ENCODE measurements at regions not wholly inside any gene's neighbourhood (a gene's known extent, or its start where the extent isn't known, plus 50 kb on each side); places are given as distances from the start of the nearest gene placed in this dataset.
A peak's percentile ranks its signal among the peaks of the same experiment; 100 is the strongest.

- DNase-seq = no peak
- intact Hi-C loops (cut with DNase I) = loop anchor here (10.0 kb wide), 1 partner anchor 115 kb away; no protein-coding TSS in a partner anchor
Measured at GRCh38 chr13:40179445-40180281, 486.8 kb downstream of the FOXO1 start.

DNA sequence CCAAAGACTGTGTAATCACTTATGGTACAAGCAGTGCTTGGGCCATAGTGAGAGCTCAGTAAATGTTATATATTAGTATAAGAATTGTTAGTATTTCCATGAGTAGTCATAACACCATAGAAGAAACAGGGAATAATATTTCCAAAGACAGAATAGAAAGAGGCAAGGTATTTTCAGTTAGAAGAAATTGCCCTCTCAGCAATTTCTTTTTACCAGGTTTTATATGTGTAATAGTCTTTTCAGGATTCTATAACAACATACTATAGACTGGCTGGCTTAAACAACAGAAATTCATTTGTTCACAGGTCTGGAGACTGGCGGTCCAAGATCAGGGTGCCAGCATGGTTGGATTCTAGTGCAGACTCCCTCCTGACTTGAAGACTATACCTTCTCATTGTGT is 485.7 kb downstream of the FOXO1 start:
- intact Hi-C loops (cut with DNase I) = loop anchor here (10.0 kb wide), 1 partner anchor 116 kb away; no protein-coding TSS in a partner anchor

DNA sequence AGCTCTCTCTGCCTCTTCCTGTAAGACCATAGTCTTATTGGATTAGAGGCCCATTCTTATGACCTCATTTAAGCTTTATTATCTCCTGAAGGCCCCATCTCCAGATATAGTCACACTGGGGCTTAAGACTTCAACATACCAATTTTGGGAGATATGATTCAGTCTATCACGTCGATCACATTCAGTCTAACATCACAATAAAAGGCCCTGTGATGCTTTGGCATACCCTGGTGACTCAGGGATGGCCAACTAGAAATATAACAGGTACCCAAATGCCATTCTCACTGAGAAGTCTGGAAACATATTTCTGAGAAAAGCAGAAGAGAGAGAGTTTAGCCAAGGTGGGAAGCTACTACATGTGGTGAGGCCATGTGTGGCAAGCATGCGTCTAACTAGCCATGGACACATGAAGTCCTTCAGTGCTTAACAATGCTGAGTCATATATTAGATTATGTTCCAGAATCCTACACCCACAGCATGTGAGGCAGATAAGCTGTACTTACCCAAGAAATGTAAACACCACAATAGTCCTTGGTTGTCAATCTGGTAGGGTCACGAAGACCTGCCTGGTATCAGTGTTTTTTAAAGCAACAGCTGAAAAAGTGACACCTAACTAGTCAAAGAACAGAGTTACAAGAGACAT is 485.1 kb downstream of the FOXO1 start:
- DNase-seq = no peak
- intact Hi-C loops (cut with DNase I) = loop anchor here (10.0 kb wide), 1 partner anchor 117 kb away; no protein-coding TSS in a partner anchor

More for the DNA sequence above, 485.7 kb downstream of the FOXO1 start:
- no peak for DNase-seq

DNA sequence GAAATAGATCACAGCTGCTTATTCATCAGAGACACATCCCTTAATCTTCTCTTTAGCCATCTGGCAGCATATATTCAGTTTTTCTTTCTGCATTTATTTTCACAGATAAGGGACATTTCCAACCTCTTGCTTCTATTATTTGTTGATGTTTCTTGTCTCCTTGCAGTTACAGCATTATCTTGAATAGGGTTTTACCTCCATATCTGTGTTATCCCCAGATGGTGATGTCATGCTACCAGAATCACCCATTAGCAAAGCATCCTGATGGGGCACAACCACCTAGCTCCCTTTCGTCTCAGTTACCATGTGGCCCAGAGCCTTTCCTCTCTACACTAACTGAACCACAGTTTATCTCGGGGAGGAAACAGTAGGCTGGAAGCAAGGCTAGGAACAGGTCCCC is 483.9 kb downstream of the FOXO1 start:
- no peak for DNase-seq
- intact Hi-C loops (cut with DNase I) = loop anchor here (10.0 kb wide), 1 partner anchor 118 kb away; no protein-coding TSS in a partner anchor

DNA sequence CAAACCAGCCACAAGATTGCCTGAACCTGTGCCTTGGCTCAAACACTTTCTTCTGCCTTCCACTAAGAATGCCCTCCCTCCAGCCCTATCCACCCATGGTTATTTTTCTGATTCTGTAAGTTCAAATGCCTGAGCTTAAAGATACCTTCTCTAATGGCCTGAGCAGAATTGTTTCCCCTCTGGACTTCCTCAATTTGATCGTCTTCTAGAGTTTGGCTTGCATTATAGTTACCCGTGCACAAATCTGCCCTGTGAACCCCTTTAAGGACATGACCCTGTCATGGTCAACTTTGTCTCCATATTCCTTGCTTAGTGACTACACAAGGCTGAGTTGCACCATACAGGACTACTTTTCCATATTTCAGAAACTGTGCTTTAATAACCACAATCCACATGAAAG is 481.0 kb downstream of the FOXO1 start:
- no peak for DNase-seq
- intact Hi-C loops (cut with DNase I) = loop anchor here (10.0 kb wide), 1 partner anchor 121 kb away; no protein-coding TSS in a partner anchor

GRCh38 chr13:40186041-40186440 is 480.4 kb downstream of the FOXO1 start:
- DNase-seq = no peak
- intact Hi-C loops (cut with DNase I) = loop anchor here (10.0 kb wide), 1 partner anchor 121 kb away; no protein-coding TSS in a partner anchor

GRCh38 chr13:40186626-40187323 is 479.7 kb downstream of the FOXO1 start:
- no peak for DNase-seq
- intact Hi-C loops (cut with DNase I) = loop anchor here (10.0 kb wide), 1 partner anchor 122 kb away; no protein-coding TSS in a partner anchor

GRCh38 chr13:40187324-40187795 is 479.1 kb downstream of the FOXO1 start:
- DNase-seq = no peak
- intact Hi-C loops (cut with DNase I) = loop anchor here (10.0 kb wide), 1 partner anchor 123 kb away; no protein-coding TSS in a partner anchor

GRCh38 chr13:40187841-40188591 is 478.4 kb downstream of the FOXO1 start:
- intact Hi-C loops (cut with DNase I) = loop anchor here (10.0 kb wide), 1 partner anchor 123 kb away; no protein-coding TSS in a partner anchor
- DNase-seq = no peak

GRCh38 chr13:40189426-40189825 is 477.0 kb downstream of the FOXO1 start:
- no peak for DNase-seq
- intact Hi-C loops (cut with DNase I) = loop anchor here (10.0 kb wide), 1 partner anchor 125 kb away; no protein-coding TSS in a partner anchor

- DNase-seq = peak; percentile 61 to 97 (median 75)
- intact Hi-C loops (cut with DNase I) = loop anchor here (5.0 to 10.0 kb wide), 2 partner anchors 82 to 125 kb away; no protein-coding TSS in a partner anchor
Measured at GRCh38 chr13:40189898-40190630, 476.4 kb downstream of the FOXO1 start.

GRCh38 chr13:40190641-40191100 is 475.8 kb downstream of the FOXO1 start:
- peak; percentile 42 to 95 (median 68) for DNase-seq
- intact Hi-C loops (cut with DNase I) = loop anchor here (5.0 kb wide), 1 partner anchor 82 kb away; no protein-coding TSS in a partner anchor

DNA sequence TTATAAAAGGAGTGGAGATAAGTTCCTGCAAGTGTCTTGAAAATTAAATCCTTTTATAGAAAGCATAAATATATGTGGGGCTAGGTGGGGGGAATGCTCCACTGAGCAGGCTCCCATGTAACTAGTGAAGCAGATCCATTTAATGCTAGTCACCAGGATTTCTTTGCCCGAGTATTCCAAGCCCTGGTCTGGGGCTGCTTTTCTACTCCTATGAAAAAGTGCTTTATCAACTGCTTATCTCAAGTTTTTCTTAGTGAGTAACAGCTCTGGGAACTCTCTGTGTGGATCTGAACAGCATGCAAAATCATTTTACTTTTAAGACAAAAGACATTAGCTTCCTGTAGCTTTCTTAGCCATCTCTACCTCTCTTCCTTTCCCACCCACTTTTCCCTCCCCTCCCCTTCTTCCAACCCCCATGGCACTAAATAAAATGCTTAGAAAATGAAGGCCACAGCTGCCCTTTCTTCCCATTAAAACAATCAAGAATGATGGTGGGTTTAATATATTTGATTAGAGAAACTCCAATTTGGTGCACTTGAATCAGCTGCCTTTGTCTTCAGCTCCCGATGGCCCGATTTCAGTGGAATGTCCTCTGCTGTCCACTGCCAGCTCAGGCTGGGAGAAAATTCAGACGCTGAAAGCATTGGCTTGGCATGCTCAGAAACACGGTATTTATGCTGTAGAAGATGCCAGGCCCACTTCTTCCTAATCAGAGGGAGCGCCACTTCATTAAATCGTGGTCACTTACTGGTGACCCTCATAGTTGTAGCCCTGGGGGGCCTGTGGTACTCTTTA is 475.1 kb downstream of the FOXO1 start:
- intact Hi-C loops (cut with DNase I) = loop anchor here (5.0 kb wide), 1 partner anchor 81 kb away; no protein-coding TSS in a partner anchor
- DNase-seq = peak in 1 of 10 donors; percentile 44

GRCh38 chr13:40192452-40192851 is 474.0 kb downstream of the FOXO1 start:
- DNase-seq = peak in 1 of 10 donors; percentile 26
- intact Hi-C loops (cut with DNase I) = loop anchor here (5.0 kb wide), 1 partner anchor 80 kb away; no protein-coding TSS in a partner anchor

DNA sequence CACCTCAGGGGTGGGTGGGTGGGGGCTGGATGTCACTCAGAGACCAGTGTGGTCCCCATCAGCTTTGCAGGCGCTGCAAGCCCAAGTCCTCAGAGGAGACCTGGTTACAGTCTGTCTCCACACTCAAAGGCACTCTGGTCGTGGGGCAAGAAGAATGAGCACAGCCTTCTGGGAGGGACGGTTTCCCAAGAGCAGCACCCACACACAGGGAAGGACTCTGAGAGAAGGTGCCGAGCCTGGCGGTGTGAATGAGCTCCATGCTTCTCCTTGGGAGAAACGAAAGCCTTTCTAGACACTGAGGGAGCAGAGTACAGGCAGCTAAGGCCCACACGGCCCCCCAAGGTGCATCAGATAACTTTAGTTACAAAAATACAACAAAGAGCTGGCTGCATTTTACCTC is 473.6 kb downstream of the FOXO1 start:
- peak in 1 of 10 donors; percentile 23 for DNase-seq

GRCh38 chr13:40193286-40194223 is 472.9 kb downstream of the FOXO1 start:
- DNase-seq = peak in 8 of 10 donors; percentile 27 to 90 (median 33)
- intact Hi-C loops (cut with DNase I) = loop anchor here (5.0 kb wide), 1 partner anchor 79 kb away; no protein-coding TSS in a partner anchor

More for the DNA sequence above, 473.6 kb downstream of the FOXO1 start:
- intact Hi-C loops (cut with DNase I) = loop anchor here (5.0 kb wide), 1 partner anchor 79 kb away; no protein-coding TSS in a partner anchor

Data from posterior cingulate gyrus (tissue), 11 donors.